Neural progenitor cell (in vitro differentiated cells): ENCODE measurements at regions not wholly inside any gene's neighbourhood (a gene's known extent, or its start where the extent isn't known, plus 50 kb on each side); places are given as distances from the start of the nearest gene placed in this dataset.

Source experiments
- DNase-seq: peaks from one replicate; pipeline ENCODE4 v3.0.0-alpha.2; 2016; ENCODE audit warnings: low spot score
- H2AFZ ChIP-seq: fragments of 200-600 bp; sonication (generic); replicated peaks from 2 replicates; pipeline ENCODE4 v1.6.1; 2016; ENCODE audit warnings: antibody characterized with exemption
- H3F3A ChIP-seq: fragments of 200-600 bp; sonication (generic); 2 replicates; pipeline ENCODE4 v1.6.1; 2016; ENCODE audit warnings: antibody characterized with exemption, low read depth
- H3K27ac ChIP-seq: fragments of 200-600 bp; sonication (generic); 2 replicates; pipeline ENCODE4 v1.5.1; 2016; ENCODE audit warnings: mild to moderate bottlenecking
- H3K27me3 ChIP-seq: fragments of 200-600 bp; sonication (generic); 2 replicates; pipeline ENCODE4 v1.6.1; 2016; ENCODE audit warnings: mild to moderate bottlenecking, moderate library complexity
- H3K36me3 ChIP-seq: fragments of 200-600 bp; sonication (generic); 2 replicates; pipeline ENCODE4 v1.5.1; 2016
- H3K4me1 ChIP-seq: fragments of 200-600 bp; sonication (generic); 2 replicates; pipeline ENCODE4 v1.6.1; 2016; ENCODE audit warnings: mixed run types
- H3K4me2 ChIP-seq: fragments of 200-600 bp; sonication (generic); 2 replicates; pipeline ENCODE4 v1.6.1; 2016
- H3K4me3 ChIP-seq: fragments of 200-600 bp; sonication (generic); 2 replicates; pipeline ENCODE4 v1.5.1; 2016
- H3K79me2 ChIP-seq: fragments of 200-600 bp; sonication (generic); 2 replicates; pipeline ENCODE4 v1.6.1; 2016; ENCODE audit warnings: low read depth
- H3K9ac ChIP-seq: fragments of 200-600 bp; sonication (generic); 2 replicates; pipeline ENCODE4 v1.6.1; 2016
- H3K9me3 ChIP-seq: fragments of 200-600 bp; sonication (generic); 2 replicates; pipeline ENCODE4 v1.5.1; 2016; ENCODE audit warnings: low read depth
- H4K20me1 ChIP-seq: fragments of 200-600 bp; sonication (generic); 2 replicates; pipeline ENCODE4 v1.6.1; 2016; ENCODE audit warnings: low read depth
- H3K27ac Mint-ChIP-seq: 3 replicates; pipeline ENCODE4 v1.8.0; 2021; ENCODE audit warnings: mixed read lengths
- H3K27me3 Mint-ChIP-seq: 2 replicates; pipeline ENCODE4 v1.8.0; 2022; ENCODE audit warnings: low read depth, mild to moderate bottlenecking, inconsistent platforms, moderate library complexity, mixed read lengths; ENCODE audit not compliant: insufficient read depth
- H3K36me3 Mint-ChIP-seq: 3 replicates; pipeline ENCODE4 v1.8.0; 2021; ENCODE audit warnings: mixed read lengths
- H3K4me1 Mint-ChIP-seq: 3 replicates; pipeline ENCODE4 v1.8.0; 2021; ENCODE audit warnings: mixed read lengths
- H3K4me3 Mint-ChIP-seq: 3 replicates; pipeline ENCODE4 v1.8.0; 2021; ENCODE audit warnings: mild to moderate bottlenecking, moderate library complexity, mixed read lengths
- H3K9me3 Mint-ChIP-seq: 3 replicates; pipeline ENCODE4 v1.8.0; 2020; ENCODE audit warnings: mixed read lengths
- EZH2 ChIP-seq: fragments of 200-600 bp; sonication (generic); IDR thresholded peaks from 2 replicates; pipeline ENCODE4 v1.6.1; 2017; ENCODE audit warnings: antibody characterized with exemption, mild to moderate bottlenecking, moderate library complexity
- EZH2phosphoT487 ChIP-seq: fragments of 200-600 bp; sonication (generic); IDR thresholded peaks from 2 replicates; pipeline ENCODE4 v1.6.1; 2017; ENCODE audit warnings: antibody characterized with exemption
- TF ChIP-seq, protein P1 (sequence below): fragments of 200-600 bp; sonication (generic); IDR thresholded peaks from 2 replicates; pipeline ENCODE4 v1.5.1; 2017; ENCODE audit warnings: antibody characterized with exemption, mild to moderate bottlenecking

DNA sequence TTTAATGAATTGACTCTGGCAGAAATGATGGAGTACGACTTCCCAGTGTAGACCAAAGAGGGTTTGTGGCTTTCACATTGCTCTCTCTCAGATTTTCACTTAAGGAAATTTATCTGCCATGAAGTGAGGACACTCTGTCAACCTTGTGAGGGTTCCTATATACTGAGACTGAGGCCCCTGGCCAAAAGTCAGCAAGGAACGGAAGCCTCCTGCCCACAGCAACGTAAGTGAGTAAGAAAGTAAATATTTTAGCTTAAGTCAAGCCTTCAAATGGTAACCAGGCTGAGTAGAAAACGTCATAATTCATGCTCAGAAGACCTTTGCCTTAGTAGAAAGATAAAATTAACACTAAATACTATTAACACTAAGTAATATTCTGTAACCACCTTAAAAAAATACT, 1080.5 kb upstream of the ACVR2A start:
- Mint-ChIP-seq H3K36me3 (no peaks in the 10 kb centered on the region), H3K27ac (no peak overlapping the region), H3K27me3 (no peaks in the 10 kb centered on the region), H3K9me3 (no peaks in the 10 kb centered on the region), H3K4me3 (no peak overlapping the region), H3K4me1 (peaks cover 3% of the 10 kb centered on the region)
- H3K4me2 ChIP-seq: no peak overlapping the region
- no peaks in the 10 kb centered on the region for H3K9me3 ChIP-seq
- TF ChIP-seq EZH2phosphoT487 (no peak), EZH2 (no peak)
- TF ChIP-seq, protein P1, sequence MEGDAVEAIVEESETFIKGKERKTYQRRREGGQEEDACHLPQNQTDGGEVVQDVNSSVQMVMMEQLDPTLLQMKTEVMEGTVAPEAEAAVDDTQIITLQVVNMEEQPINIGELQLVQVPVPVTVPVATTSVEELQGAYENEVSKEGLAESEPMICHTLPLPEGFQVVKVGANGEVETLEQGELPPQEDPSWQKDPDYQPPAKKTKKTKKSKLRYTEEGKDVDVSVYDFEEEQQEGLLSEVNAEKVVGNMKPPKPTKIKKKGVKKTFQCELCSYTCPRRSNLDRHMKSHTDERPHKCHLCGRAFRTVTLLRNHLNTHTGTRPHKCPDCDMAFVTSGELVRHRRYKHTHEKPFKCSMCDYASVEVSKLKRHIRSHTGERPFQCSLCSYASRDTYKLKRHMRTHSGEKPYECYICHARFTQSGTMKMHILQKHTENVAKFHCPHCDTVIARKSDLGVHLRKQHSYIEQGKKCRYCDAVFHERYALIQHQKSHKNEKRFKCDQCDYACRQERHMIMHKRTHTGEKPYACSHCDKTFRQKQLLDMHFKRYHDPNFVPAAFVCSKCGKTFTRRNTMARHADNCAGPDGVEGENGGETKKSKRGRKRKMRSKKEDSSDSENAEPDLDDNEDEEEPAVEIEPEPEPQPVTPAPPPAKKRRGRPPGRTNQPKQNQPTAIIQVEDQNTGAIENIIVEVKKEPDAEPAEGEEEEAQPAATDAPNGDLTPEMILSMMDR: no peak
- no peaks in the 10 kb centered on the region for H3F3A ChIP-seq
- no peaks in the 10 kb centered on the region for H3K79me2 ChIP-seq
- H3K9ac ChIP-seq: no peak overlapping the region
- H4K20me1 ChIP-seq: no peaks in the 10 kb centered on the region
- H3K27ac ChIP-seq: no peak overlapping the region
- no peak overlapping the region for H3K4me3 ChIP-seq
- no peaks in the 10 kb centered on the region for H3K4me1 ChIP-seq
- H2AFZ ChIP-seq: no peak overlapping the region
- H3K36me3 ChIP-seq: no peaks in the 10 kb centered on the region
- no peaks in the 10 kb centered on the region for H3K27me3 ChIP-seq
- no peak for DNase-seq

DNA sequence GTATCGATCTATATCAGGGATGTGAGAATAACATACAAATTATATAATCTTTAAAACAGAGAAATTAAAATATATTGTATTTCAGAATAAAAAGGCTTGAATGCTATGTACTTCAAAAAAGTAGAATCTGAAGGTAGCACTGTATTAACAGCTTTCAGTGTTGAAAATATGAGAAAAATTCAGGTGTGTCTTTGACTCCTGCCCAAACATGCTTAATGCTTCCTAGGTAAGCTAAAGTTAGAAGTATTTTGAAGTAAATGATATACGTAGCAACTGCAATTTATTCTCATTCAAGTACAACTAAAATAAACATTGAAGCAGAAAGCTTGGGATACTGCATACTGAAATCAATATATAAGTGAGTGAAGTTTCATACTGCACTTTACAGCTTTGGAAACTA, 1082.0 kb upstream of the ACVR2A start:
- no peak overlapping the region for H2AFZ ChIP-seq
- H3K27ac ChIP-seq: no peak overlapping the region
- no peak for DNase-seq
- H3K27me3 ChIP-seq: no peaks in the 10 kb centered on the region
- Mint-ChIP-seq H3K9me3 (no peaks in the 10 kb centered on the region), H3K4me1 (peaks cover 3% of the 10 kb centered on the region), H3K4me3 (no peak overlapping the region), H3K27ac (no peak overlapping the region), H3K36me3 (no peaks in the 10 kb centered on the region), H3K27me3 (no peaks in the 10 kb centered on the region)
- H4K20me1 ChIP-seq: no peaks in the 10 kb centered on the region
- no peaks in the 10 kb centered on the region for H3K9me3 ChIP-seq
- TF ChIP-seq, protein P1: no peak
- TF ChIP-seq EZH2 (no peak), EZH2phosphoT487 (no peak)
- H3K9ac ChIP-seq: no peak overlapping the region
- H3K4me3 ChIP-seq: no peak overlapping the region
- H3K79me2 ChIP-seq: no peaks in the 10 kb centered on the region
- no peaks in the 10 kb centered on the region for H3F3A ChIP-seq
- H3K4me1 ChIP-seq: no peaks in the 10 kb centered on the region
- H3K36me3 ChIP-seq: no peaks in the 10 kb centered on the region
- no peak overlapping the region for H3K4me2 ChIP-seq

DNA sequence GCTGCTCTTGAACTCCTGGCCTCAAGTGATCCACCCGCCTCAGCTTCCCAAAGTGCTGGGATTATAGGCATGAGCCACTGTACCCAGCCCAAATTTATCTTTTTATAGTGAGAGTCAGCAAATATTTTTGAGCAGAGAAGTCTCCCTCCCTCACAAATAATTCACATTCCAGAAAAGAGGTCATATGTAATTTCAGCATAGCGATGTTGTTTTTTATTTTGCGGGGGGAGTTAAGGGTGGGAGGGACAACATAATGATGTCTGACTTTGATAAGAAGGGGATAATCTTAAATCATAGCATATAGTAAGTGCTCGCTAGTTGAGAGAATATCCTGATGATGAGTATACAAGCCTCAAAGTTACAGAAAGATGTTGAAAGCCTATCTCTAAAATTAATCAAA, 1090.2 kb upstream of the ACVR2A start:
- no peaks in the 10 kb centered on the region for H3K9me3 ChIP-seq
- H3F3A ChIP-seq: no peaks in the 10 kb centered on the region
- H3K79me2 ChIP-seq: no peaks in the 10 kb centered on the region
- Mint-ChIP-seq H3K27ac (no peak overlapping the region), H3K4me3 (no peak overlapping the region), H3K36me3 (no peaks in the 10 kb centered on the region), H3K9me3 (no peaks in the 10 kb centered on the region), H3K27me3 (no peaks in the 10 kb centered on the region), H3K4me1 (no peaks in the 10 kb centered on the region)
- TF ChIP-seq EZH2phosphoT487 (no peak), EZH2 (no peak)
- TF ChIP-seq, protein P1: no peak
- no peak overlapping the region for H3K27ac ChIP-seq
- DNase-seq: no peak
- H3K9ac ChIP-seq: no peak overlapping the region
- H3K27me3 ChIP-seq: no peaks in the 10 kb centered on the region
- no peak overlapping the region for H3K4me2 ChIP-seq
- H3K4me1 ChIP-seq: no peaks in the 10 kb centered on the region
- H3K36me3 ChIP-seq: no peaks in the 10 kb centered on the region
- no peak overlapping the region for H2AFZ ChIP-seq
- no peaks in the 10 kb centered on the region for H4K20me1 ChIP-seq
- H3K4me3 ChIP-seq: no peak overlapping the region
